Ascending aorta (tissue), 2 donors: ENCODE measurements at regions not wholly inside any gene's neighbourhood (a gene's known extent, or its start where the extent isn't known, plus 50 kb on each side); places are given as distances from the start of the nearest gene placed in this dataset.
A peak's percentile ranks its signal among the peaks of the same experiment; 100 is the strongest.
"Not testable (repeated sequence)": the region's sequence is repeated elsewhere in the genome, so short reads cannot be mapped to it uniquely, and the experiment has no call there.

Experiments used
- DNase-seq, 2 donors: peaks; one replicate each; pipeline ENCODE4 v3.0.0-alpha.2; 2019; ENCODE audit warnings: low spot score in 2 of 2
- H3K27ac ChIP-seq, 2 donors: fragments of 200-600 bp; sonication (generic); one replicate each; pipeline ENCODE4 v1.5.1; 2016 to 2017; ENCODE audit warnings: mild to moderate bottlenecking in 1 of 2
- H3K27me3 ChIP-seq: fragments of 200-600 bp; sonication (generic); one replicate; pipeline ENCODE4 v1.5.1; 2017
- H3K36me3 ChIP-seq, 2 donors: fragments of 200-600 bp; sonication (generic); one replicate each; pipeline ENCODE4 v1.5.1; 2016
- H3K4me1 ChIP-seq, 2 donors: fragments of 200-600 bp; sonication (generic); one replicate each; pipeline ENCODE4 v1.5.1; 2016 to 2017; ENCODE audit warnings: mild to moderate bottlenecking in 1 of 2
- H3K4me3 ChIP-seq, 2 donors: fragments of 200-600 bp; sonication (generic); one replicate each; pipeline ENCODE4 v1.5.1; 2016 to 2017; ENCODE audit warnings: mild to moderate bottlenecking in 1 of 2
- H3K9me3 ChIP-seq, 2 donors: fragments of 200-600 bp; sonication (generic); one replicate each; pipeline ENCODE4 v1.5.1; 2016
- CTCF ChIP-seq, 3 experiments: fragments of 200-600 bp in 2 of 3; fragments of 450-650 bp in 1 of 3; sonication (generic) in 2 of 3; IDR thresholded peaks; one replicate each; pipeline ENCODE4 v1.5.1; 2016 to 2019; ENCODE audit warnings: antibody characterized with exemption in 3 of 3, mild to moderate bottlenecking in 1 of 3, moderate library complexity in 1 of 3
- intact Hi-C: fragments of 100-400 bp; cut with DNase I; formaldehyde crosslinking; loops from one replicate; pipeline ENCODE4 v1.15.1; 2023

DNA sequence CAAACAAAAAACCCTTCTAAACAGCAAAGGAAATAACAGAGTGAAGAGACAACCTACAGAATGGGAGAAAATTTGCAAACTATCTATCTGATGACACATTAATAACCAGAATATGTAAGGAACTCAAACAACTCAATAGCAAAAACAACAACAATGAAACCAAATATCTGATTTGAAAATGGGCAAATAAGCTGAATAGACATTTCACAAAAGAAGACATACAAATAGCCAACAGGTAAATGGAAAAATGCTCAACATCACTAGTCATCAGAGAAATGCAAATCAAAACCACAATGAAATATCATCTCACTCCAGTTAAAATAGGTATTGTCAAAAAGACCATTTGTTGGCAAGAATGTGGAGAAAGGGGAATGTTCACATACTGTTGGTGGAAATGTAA is 57.6 kb upstream of the RC3H1 start:
- no peaks in the 10 kb centered on the region for H3K27me3 ChIP-seq
- intact Hi-C loops = loop anchor here (10.0 kb wide), 1 partner anchor 95 kb away; no protein-coding TSS in a partner anchor
- no peak for TF ChIP-seq CTCF (IDR thresholded peaks at IDR 0.05)

DNA sequence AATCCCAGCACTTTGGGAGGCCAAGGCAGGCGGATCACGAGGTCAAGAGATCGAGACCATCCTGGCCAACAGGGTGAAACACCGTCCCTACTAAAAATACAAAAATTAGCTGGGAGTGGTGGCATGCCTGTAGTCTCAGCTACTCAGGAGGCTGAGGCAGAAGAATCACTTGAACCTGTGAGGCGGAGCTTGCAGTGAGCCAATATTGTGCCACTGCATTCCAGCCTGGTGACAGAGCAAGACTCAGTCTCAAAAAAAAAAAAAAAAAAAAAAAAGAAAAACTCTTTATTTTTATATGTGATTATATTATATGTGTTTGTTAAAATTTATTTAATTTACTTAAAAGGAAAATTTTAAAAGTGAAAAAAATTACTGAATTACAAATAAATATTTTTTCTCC is 56.8 kb upstream of the RC3H1 start:
- intact Hi-C loops = loop anchor here (10.0 kb wide), 1 partner anchor 94 kb away; no protein-coding TSS in a partner anchor
- DNase-seq, H3K4me3 ChIP-seq, H3K9me3 ChIP-seq, H3K27me3 ChIP-seq, H3K27ac ChIP-seq, H3K4me1 ChIP-seq, H3K36me3 ChIP-seq: not testable (repeated sequence)

More for the DNA sequence above, 57.6 kb upstream of the RC3H1 start:
- Histone ChIP-seq H3K27ac (no peak overlapping the region), H3K36me3 (no peaks in the 10 kb centered on the region), H3K4me1 (no peaks in the 10 kb centered on the region), H3K4me3 (no peak overlapping the region), H3K9me3 (no peaks in the 10 kb centered on the region)
- no peak for DNase-seq

- no peak overlapping the region for H3K4me3 ChIP-seq
- H3K27ac ChIP-seq = no peak overlapping the region
- no peaks in the 10 kb centered on the region for H3K4me1 ChIP-seq
- DNase-seq = no peak
- H3K9me3 ChIP-seq = no peaks in the 10 kb centered on the region
- no peaks in the 10 kb centered on the region for H3K36me3 ChIP-seq
- intact Hi-C loops = loop anchor here (10.0 kb wide), 1 partner anchor 93 kb away; no protein-coding TSS in a partner anchor
- TF ChIP-seq CTCF (IDR thresholded peaks at IDR 0.05) = no peak
- no peaks in the 10 kb centered on the region for H3K27me3 ChIP-seq
Measured at GRCh38 chr1:174077749-174078490, 55.8 kb upstream of the RC3H1 start.

DNA sequence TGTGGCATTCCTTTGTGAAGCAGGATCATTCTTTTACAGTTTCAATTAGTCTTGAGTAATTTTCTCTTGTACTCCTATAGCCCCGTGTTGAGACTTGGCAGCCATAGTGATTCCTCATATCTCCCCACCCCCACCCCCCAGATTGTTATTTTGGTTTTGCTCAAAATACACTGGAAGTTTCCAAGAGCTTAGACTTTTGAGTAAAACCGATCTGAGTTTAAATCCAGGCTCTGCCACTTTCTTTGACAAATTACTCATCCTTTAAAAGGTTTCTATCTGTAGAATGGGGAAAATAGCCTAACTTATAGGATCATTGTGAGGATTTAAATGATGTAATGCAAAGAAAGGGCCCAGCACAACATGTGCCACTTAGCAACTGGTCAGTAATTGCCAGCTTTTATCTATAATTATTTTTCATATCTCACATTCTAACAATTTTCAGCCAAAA is 53.1 kb upstream of the RC3H1 start:
- no peak for DNase-seq
- H3K27me3 ChIP-seq = no peaks in the 10 kb centered on the region
- no peaks in the 10 kb centered on the region for H3K36me3 ChIP-seq
- no peak overlapping the region for H3K4me3 ChIP-seq
- TF ChIP-seq CTCF (IDR thresholded peaks at IDR 0.05) = no peak
- no peaks in the 10 kb centered on the region for H3K4me1 ChIP-seq
- intact Hi-C loops = loop anchor here (10.0 kb wide), 1 partner anchor 90 kb away; no protein-coding TSS in a partner anchor
- H3K27ac ChIP-seq = no peak overlapping the region
- H3K9me3 ChIP-seq = no peaks in the 10 kb centered on the region

- H3K27me3 ChIP-seq = no peaks in the 10 kb centered on the region
- H3K9me3 ChIP-seq = no peaks in the 10 kb centered on the region
- H3K4me3 ChIP-seq = no peak overlapping the region
- H3K27ac ChIP-seq = no peak overlapping the region
- intact Hi-C loops = loop anchor here (10.0 kb wide), 1 partner anchor 90 kb away; no protein-coding TSS in a partner anchor
- no peaks in the 10 kb centered on the region for H3K36me3 ChIP-seq
- DNase-seq = no peak
- peak in 1 of 3 experiments; percentile 35 for TF ChIP-seq CTCF (IDR thresholded peaks at IDR 0.05)
- no peaks in the 10 kb centered on the region for H3K4me1 ChIP-seq
Measured at GRCh38 chr1:174074757-174075156, 52.6 kb upstream of the RC3H1 start.

- H3K36me3 ChIP-seq = no peaks in the 10 kb centered on the region
- TF ChIP-seq CTCF (IDR thresholded peaks at IDR 0.05) = no peak
- no peaks in the 10 kb centered on the region for H3K9me3 ChIP-seq
- H3K4me3 ChIP-seq = no peak overlapping the region
- H3K27ac ChIP-seq = no peak overlapping the region
- H3K27me3 ChIP-seq = no peaks in the 10 kb centered on the region
- no peak for DNase-seq
- no peaks in the 10 kb centered on the region for H3K4me1 ChIP-seq
- intact Hi-C loops = loop anchor here (10.0 kb wide), 1 partner anchor 88 kb away; no protein-coding TSS in a partner anchor
Measured at GRCh38 chr1:174072581-174072980, 50.4 kb upstream of the RC3H1 start.
